Kidney (tissue), 13 donors: ENCODE measurements at regions not wholly inside any gene's neighbourhood (a gene's known extent, or its start where the extent isn't known, plus 50 kb on each side); places are given as distances from the start of the nearest gene placed in this dataset.

Experiments used
- DNase-seq, 5 donors: peaks; one replicate each; pipeline ENCODE4 v3.0.0-alpha.2; 2013 to 2020
- FAIRE-seq: peaks from 2 replicates; lab custom pipeline; 2012; peaks lifted over from hg19 to GRCh38; lab: Jason Lieb, UNC
- H3K27ac ChIP-seq, 2 donors: one replicate each; pipeline ENCODE4 v1.7.0; 2013; ENCODE audit warnings: low read depth in 2 of 2, low read length in 2 of 2, inconsistent platforms in 1 of 2
- H3K27me3 ChIP-seq: one replicate; pipeline ENCODE4 v1.7.1; 2013; ENCODE audit warnings: low read length, inconsistent platforms; ENCODE audit not compliant: control insufficient read depth, insufficient read depth
- H3K36me3 ChIP-seq, 3 donors: one replicate each; pipeline versions ENCODE4 v1.7.0 to v1.7.1; 2013; ENCODE audit warnings: low read length in 3 of 3, control low read depth in 1 of 3, inconsistent platforms in 1 of 3; ENCODE audit not compliant: insufficient read depth in 3 of 3, control insufficient read depth in 2 of 3
- H3K4me1 ChIP-seq, 3 donors: one replicate each; pipeline versions ENCODE4 v1.7.0 to v1.7.1; 2013; ENCODE audit warnings: low read length in 3 of 3, inconsistent platforms in 1 of 3, low read depth in 1 of 3; ENCODE audit not compliant: control insufficient read depth in 2 of 3, insufficient read depth in 2 of 3
- H3K4me3 ChIP-seq, 3 donors: one replicate each; pipeline versions ENCODE4 v1.7.0 to v1.8.1; 2013; ENCODE audit warnings: low read length in 3 of 3, control low read depth in 1 of 3, inconsistent platforms in 1 of 3
- H3K9ac ChIP-seq, 3 donors: one replicate each; pipeline versions ENCODE4 v1.7.0 to v1.7.1; 2013; ENCODE audit warnings: low read length in 3 of 3, control low read depth in 1 of 3, inconsistent platforms in 1 of 3
- H3K9me3 ChIP-seq, 3 donors: one replicate each; pipeline versions ENCODE4 v1.7.0 to v1.7.1; 2013; ENCODE audit warnings: low read length in 3 of 3, control low read depth in 1 of 3, inconsistent platforms in 1 of 3; ENCODE audit not compliant: control insufficient read depth in 2 of 3, insufficient read depth in 1 of 3
- intact Hi-C: fragments of 100-400 bp; cut with DNase I; formaldehyde crosslinking; loops from one replicate; pipeline ENCODE4 v1.11.1; 2022
- TF ChIP-seq, protein P1 (sequence below): IDR thresholded peaks from 3 replicates; pipeline ENCODE4 v1.5.1; 2012; ENCODE audit warnings: mild to moderate bottlenecking, moderate library complexity, borderline replicate concordance; ENCODE audit not compliant: insufficient read depth; ENCODE audit errors: extremely low read depth
- donor health status: control.
- donor health status: control.
- donor health status: control.
- donor health status: control.
- donor health status: control.
- donor health status: DM: yes; HTN: yes; CAD: no.
- donor health status: Normal renal cell carcinoma (clear cell type).

DNA sequence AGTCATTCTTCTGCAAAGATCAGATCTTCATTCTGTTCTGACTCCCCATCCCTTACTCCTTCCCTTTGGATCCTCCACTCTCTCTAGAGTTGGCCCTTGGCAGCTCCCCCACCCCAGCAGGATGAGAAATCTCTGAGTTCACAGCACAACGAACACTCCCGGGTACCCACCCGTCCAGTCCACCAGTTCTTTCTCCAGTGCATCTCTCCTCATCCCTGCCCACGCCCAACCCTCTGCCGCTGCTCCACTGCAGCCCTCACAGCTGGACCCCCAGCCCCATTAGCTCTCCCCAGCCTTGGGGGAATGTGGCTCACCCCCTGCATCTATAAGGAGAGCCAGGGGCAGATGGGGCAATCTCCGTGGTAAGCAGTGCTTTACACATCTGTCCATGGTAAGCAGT is 125.7 kb downstream of the MATN1 start:
- intact Hi-C loops: no loop called here
- no peaks in the 10 kb centered on the region for H3K4me1 ChIP-seq
- TF ChIP-seq, protein P1, sequence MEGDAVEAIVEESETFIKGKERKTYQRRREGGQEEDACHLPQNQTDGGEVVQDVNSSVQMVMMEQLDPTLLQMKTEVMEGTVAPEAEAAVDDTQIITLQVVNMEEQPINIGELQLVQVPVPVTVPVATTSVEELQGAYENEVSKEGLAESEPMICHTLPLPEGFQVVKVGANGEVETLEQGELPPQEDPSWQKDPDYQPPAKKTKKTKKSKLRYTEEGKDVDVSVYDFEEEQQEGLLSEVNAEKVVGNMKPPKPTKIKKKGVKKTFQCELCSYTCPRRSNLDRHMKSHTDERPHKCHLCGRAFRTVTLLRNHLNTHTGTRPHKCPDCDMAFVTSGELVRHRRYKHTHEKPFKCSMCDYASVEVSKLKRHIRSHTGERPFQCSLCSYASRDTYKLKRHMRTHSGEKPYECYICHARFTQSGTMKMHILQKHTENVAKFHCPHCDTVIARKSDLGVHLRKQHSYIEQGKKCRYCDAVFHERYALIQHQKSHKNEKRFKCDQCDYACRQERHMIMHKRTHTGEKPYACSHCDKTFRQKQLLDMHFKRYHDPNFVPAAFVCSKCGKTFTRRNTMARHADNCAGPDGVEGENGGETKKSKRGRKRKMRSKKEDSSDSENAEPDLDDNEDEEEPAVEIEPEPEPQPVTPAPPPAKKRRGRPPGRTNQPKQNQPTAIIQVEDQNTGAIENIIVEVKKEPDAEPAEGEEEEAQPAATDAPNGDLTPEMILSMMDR: no peak
- no peaks in the 10 kb centered on the region for H3K27me3 ChIP-seq
- H3K27ac ChIP-seq: no peak overlapping the region
- no peaks in the 10 kb centered on the region for H3K36me3 ChIP-seq
- DNase-seq: peak in 1 of 5 donors; percentile 19
- H3K9ac ChIP-seq: no peak overlapping the region
- H3K4me3 ChIP-seq: no peak overlapping the region
- FAIRE-seq: no peak
- no peaks in the 10 kb centered on the region for H3K9me3 ChIP-seq

- Histone ChIP-seq H3K27me3 (no peaks in the 10 kb centered on the region), H3K27ac (no peak overlapping the region), H3K4me3 (no peak overlapping the region), H3K9me3 (no peaks in the 10 kb centered on the region), H3K36me3 (no peaks in the 10 kb centered on the region), H3K4me1 (no peaks in the 10 kb centered on the region), H3K9ac (no peak overlapping the region)
- no peak for FAIRE-seq
- TF ChIP-seq, protein P1: no peak
- intact Hi-C loops: no loop called here
- DNase-seq: peak in 1 of 5 donors; percentile 34
Measured at GRCh38 chr1:30596891-30597290, 126.5 kb downstream of the MATN1 start.

DNA sequence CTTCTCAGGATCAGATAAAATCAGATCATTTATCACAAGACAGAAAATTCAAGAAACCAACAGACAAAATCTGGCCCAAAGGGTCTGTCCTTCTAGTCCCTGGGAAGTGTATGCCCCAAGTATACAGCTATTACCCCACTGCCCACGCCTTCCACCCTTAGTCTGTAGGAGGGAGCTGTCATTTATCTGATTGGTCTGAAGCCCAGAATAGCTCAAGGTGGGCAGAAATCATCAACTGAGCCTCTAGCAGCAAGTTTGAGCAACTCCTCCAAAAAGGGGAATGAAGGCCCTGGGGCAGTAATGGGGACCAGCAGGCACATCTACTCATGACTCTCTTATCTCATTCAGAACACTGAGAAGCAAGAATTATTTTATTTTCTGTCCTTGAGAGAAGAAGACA is 126.9 kb downstream of the MATN1 start:
- FAIRE-seq (no peak), DNase-seq (peak in 1 of 5 donors; percentile 2)
- H3K27me3 ChIP-seq: no peaks in the 10 kb centered on the region
- no peak overlapping the region for H3K4me3 ChIP-seq
- intact Hi-C loops: no loop called here
- H3K4me1 ChIP-seq: no peaks in the 10 kb centered on the region
- no peak overlapping the region for H3K9ac ChIP-seq
- TF ChIP-seq, protein P1: no peak
- H3K9me3 ChIP-seq: no peaks in the 10 kb centered on the region
- H3K27ac ChIP-seq: no peak overlapping the region
- no peaks in the 10 kb centered on the region for H3K36me3 ChIP-seq

DNA sequence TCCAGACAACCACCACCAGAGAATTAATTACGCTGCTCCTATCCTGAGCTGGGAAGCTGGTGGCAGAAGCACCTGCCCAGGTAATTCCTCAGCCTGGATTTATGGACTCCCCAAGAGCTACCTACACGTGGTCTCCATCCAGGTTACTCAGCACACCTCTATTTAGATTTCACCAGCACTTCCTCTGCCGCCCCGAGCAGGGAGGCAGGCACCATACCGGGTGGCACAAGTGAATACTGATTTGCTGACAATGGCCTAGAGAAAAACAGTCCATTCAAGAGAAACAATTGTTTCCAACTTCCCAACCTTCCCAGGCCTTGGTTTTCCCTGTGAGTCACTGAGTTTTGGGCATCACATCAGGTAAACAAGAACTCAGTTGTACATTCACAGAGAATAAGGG is 134.3 kb downstream of the MATN1 start:
- Histone ChIP-seq H3K9ac (no peak overlapping the region), H3K27ac (no peak overlapping the region), H3K4me1 (no peaks in the 10 kb centered on the region), H3K27me3 (no peaks in the 10 kb centered on the region), H3K9me3 (no peaks in the 10 kb centered on the region), H3K36me3 (no peaks in the 10 kb centered on the region), H3K4me3 (no peak overlapping the region)
- TF ChIP-seq, protein P1: no peak
- intact Hi-C loops: no loop called here
- FAIRE-seq: no peak
- DNase-seq: peak in 1 of 5 donors; percentile 18
